ENCODE measurements at regions not wholly inside any gene's neighbourhood (a gene's known extent, or its start where the extent isn't known, plus 50 kb on each side); places are given as distances from the start of the nearest gene placed in this dataset.

DNA sequence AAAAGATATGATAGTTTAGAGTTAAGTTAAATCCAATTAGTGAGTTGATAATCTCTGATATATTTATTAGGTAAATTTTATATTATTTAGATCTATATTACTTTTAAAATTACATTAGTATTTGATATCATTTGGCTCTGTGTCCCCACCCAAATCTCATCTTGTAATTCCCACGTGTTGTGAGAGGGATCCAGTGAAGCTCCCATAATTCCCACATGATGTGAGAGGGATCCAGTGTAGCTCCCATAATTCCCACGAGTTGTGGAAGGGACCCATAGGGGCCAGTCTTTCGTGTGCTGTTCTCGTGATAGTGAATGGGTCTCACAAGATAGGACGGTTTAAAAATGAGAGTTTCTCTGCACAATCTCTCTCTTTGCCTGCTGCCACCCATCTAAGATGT lies 1183.6 kb downstream of the NSUN3 start:
- TF ChIP-seq, protein P1, sequence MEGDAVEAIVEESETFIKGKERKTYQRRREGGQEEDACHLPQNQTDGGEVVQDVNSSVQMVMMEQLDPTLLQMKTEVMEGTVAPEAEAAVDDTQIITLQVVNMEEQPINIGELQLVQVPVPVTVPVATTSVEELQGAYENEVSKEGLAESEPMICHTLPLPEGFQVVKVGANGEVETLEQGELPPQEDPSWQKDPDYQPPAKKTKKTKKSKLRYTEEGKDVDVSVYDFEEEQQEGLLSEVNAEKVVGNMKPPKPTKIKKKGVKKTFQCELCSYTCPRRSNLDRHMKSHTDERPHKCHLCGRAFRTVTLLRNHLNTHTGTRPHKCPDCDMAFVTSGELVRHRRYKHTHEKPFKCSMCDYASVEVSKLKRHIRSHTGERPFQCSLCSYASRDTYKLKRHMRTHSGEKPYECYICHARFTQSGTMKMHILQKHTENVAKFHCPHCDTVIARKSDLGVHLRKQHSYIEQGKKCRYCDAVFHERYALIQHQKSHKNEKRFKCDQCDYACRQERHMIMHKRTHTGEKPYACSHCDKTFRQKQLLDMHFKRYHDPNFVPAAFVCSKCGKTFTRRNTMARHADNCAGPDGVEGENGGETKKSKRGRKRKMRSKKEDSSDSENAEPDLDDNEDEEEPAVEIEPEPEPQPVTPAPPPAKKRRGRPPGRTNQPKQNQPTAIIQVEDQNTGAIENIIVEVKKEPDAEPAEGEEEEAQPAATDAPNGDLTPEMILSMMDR (IDR thresholded peaks at IDR 0.05; ENCODE audit: insufficient read depth, low read length, poor library complexity, severe bottlenecking): no peak
- TF ChIP-seq EZH2phosphoT487 (conservative IDR thresholded peaks at IDR 0.05; ENCODE audit: low read length): no peak
